Activated CD8-positive, alpha-beta memory T cell treated with anti-CD3 and anti-CD28 coated beads, Interleukin-2, amount 50 U/mL, for 1 hour (primary cell): ENCODE measurements at regions not wholly inside any gene's neighbourhood (a gene's known extent, or its start where the extent isn't known, plus 50 kb on each side); places are given as distances from the start of the nearest gene placed in this dataset.
"Not testable (repeated sequence)": the region's sequence is repeated elsewhere in the genome, so short reads cannot be mapped to it uniquely, and the experiment has no call there.

Experiments used
- DNase-seq: peaks from one replicate; pipeline ENCODE4 v3.0.0-alpha.2; 2020; ENCODE audit errors: extremely low read depth

DNA sequence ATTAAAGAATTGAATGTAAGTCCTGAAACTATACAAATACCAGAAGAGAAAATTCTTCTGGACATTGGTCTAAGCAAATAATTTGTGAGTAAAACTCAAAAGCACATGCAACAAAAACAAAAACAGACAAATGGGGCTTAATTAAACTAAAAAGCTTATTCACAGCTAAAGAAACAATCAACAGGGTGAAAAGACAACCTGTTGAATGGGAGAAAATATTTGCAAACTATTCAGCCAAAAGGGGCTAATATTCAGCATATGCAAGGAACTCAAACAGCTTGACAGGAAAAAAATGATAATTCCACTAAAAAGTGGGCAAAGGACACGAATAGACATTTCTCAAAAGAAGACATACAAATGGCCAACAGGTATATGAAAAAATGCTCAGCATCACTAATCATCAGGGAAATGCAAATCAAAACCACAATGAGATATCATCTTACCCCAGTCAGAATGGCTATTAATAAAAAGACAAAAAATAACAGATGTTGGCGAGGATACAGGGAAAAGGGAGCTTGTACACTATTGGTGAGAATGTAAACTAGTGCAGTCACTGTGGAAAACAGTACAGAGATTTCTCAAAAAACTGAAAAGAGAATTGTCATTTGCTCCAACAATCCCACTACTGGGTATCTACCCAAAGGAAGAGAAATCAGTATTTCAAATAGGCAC is 177.5 kb upstream of the RTL1 start:
- no peak for DNase-seq

DNA sequence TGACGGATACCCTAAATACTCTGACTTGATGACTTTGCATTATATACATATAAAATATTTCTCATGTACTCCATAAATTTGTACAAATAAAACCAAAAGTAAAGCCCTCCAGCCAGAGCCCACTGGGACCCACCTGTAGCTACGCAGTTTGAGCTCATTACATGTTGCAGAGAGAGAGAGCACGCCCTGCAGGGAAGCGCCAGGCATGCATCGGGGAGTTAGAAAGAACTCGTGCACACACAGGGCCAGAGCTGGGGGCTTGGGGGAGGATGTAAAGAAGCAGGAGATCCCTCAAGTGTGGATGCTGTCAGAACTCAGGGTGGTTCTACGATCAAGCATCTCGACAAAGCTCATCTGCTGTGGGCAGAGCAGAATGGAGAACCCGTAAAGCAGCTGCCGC is 178.5 kb upstream of the RTL1 start:
- DNase-seq = no peak

DNA sequence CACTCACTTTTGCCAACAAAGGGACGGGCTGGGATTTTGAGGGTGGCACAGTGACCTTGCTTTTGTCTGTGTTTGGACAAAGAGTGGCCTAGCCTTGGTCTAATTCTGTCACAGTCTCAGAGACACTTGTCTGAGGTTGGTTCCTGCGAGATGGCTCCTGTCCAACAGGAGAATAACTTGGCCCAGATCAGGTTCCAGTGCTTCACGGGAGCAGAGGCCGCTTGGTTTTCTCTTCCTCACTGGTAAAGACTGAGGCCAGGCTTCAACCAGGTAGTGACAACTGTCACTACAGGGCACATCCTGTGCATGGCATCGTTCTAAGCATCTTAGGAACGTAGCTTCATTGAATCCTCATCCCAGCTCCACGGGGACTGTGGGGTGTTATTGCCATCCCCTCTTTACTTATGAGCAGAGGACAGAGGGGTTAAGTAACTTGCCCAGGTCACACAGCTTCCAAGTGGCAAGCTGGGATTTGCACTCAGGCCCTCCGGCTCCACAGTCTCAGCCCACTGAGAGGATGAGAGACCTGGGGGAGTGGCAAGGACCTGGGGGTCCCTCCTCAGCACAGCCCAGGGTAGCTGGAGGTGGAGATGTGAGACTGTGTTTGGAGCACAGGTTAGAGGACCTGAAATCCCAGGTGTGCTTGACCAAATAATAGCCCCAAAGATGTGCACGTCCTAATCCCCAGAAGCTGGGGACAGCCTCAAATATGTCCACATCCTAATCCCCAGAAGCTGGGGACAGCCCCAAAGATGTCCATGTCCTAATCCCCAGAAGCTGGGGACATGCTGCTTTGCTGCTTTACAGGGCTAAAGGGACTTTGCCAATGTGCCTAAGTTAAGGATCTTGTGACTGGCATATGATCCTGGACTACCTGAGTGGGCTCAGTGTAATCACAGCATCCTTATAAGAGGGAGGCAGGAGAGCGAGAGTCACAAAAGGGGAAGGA is 179.2 kb upstream of the RTL1 start:
- no peak for DNase-seq

DNA sequence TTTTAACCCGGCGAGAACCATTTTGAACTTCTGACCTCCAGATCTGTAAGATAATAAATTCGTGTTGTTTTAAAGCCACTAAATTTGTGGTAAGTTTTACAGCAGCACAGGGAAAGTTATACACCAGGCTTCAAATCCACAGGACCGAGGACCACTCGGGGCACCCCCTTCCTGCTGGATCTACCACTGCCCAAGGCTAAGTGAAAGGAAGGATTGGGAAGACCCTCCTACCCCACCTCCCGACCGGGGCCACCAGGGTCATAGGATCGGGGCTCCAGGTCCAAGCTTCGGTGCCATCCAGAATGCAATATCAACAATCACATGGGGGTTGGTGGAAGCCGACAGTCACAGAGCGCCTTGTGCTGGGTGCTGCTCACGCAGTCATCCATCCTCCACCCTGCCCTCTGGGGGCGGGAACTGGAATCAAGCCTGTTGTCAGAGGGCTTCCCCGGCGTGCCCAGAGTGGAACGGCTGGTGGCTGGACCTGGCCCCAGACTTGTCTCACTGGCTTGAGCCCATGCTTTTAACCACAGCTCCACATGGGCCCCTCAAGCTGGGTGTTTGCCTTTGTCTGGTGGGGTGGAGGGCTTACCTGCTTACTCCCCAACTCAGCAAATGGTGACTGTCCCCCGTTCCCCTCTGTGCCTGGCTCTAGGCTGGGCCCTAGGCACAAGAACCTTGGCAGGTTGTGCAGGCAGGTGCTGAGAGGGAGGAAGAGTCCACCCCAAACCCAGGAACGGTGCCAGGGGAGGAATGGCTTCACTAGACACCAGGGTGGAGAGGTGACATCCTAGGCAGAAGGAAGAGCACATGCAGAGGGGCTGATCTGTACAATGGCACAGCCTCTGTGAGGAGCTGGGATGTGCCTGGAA is 180.3 kb upstream of the RTL1 start:
- no peak for DNase-seq

DNA sequence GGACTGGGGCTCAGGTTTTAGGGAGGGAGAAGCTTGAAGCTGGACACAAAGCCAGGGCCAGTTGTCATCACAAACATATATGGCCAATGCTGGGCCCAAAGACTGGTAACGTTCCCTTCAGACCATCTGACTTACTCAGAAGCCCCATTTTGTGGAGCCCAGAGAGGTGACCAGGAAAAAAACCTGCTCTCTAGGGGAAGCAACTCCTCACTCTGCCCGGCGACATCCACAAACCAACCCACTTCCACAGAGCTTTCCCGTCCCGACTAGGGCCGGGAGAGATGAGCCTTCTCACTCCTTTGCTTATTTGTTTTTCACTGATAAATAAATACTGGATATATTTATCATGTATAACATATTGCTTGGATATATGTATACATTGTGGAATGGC is 180.9 kb upstream of the RTL1 start:
- no peak for DNase-seq

DNA sequence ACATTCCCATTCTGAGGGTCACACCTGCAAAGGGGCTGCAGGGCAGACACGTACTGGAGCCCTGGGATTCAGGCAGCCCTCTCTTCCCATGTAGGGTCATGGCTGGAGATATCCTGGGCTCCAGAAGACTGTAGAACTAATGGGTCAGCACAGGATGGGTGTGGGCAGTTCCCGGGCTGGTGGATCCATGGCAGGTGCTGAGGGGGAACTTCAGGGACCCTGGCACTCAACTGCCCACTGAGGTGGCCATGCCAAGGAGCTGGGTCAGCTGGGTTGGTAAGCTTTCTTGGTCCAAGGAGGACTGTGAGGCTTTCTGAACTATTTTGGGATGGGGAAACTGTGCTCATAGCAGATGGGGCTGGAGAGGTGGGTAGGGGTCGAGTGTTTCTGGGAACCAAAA is 183.4 kb upstream of the RTL1 start:
- no peak for DNase-seq

DNA sequence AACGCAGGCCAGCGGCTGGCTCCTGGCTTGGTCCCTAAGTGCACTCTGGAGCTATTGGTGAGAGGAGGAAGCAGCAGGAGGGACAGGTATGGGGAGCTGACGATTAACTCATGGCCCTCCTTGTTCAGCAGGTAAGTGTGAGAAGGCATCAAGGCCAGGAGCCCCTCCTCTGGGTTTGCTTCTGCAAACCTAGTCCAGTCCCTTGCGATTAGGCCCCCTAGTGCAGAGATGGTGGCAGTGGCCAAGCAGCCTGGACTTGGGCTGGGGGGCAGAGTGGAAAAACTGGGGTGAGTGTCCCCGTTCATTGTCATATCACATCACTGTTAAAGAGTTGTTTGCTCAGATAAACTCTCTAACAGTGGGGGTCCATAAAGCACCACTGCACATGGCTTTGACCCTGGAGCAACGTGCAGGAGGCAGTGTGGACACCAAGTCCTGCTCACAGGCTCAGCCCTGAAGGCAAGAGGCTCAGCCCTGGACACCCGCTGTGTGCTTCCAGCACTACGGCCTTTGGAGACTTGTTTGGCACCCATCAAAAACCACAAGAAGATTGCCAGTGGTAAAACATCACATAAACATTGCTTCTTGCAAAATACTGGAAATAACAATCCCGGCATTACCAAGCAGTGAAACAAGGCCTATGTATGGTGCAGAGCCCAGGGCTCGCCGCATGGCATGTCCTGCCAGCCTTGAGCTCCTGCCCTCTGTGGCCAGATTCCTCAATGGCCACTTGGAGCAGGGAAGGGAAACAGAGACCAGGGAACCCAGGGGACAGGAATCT is 184.3 kb upstream of the RTL1 start:
- no peak for DNase-seq

DNA sequence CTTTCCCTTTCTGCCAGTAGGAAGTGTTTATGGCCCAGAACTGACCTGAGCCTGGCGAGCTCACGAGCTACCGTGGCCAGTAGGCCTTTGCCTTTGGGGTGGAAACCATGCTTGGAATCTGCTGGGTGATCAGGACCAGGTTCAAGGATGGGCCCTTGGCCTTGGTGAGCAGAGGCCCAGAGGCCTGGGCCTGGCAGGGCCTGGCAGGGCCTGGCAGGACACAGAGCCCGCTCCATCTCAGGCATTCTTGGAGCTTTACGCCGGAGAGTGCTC is 184.8 kb upstream of the RTL1 start:
- no peak for DNase-seq

DNA sequence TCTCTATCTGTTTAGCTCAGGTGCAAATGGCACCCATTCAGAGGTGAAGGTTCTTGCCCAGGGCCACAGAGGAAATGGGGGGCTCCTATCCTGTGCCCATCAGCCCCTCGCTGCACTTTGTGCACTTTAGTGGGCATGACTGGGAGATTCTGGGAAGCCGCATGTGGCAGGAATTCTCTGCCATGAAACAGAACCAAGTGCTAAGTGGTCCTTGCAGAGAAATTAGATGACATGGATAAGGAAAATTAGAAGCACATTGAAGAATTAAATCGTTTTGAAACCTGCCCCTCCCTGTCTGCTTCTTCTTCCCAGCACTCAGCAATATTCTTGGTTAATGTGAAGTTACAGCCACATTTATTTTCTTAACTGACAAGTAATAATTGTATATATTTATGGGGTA is 185.2 kb upstream of the RTL1 start:
- DNase-seq = no peak

DNA sequence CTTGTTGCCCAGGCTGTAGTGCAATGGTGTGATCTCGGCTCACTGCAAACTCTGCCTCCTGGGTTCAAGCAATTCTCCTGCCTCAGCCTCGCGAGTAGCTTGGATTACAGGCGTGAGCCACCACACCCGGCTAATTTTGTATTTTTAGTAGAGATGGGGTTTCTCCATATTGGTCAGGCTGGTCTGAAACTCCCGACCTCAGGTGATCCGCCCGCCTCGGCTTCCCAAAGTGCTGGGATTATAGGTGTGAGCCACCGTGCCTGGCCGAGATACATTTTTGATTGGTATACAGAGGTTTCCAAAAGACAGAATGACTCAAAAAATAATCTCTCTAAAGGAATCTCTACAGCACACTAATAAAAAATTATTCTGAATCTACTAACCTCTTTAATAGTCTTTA is 187.0 kb upstream of the RTL1 start:
- DNase-seq = not testable (repeated sequence)

DNA sequence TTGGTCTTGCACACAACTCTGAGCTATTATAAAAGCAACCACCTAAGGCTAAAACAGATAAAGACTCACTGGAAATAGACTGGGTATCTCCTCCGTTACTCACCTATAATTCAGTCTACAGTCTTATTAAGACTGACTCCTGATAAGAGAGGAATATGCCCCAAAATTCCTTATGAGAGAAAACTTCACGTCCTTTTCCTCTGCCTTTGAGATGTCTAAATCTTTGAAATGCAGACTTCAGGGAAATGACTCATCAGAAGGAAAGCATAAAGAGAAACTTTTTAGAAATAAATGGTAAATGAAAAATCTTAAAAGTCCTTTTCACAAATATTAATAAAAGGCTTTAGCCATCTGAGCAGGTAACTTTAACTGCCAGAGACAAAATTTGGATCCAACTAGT is 187.5 kb upstream of the RTL1 start:
- no peak for DNase-seq

DNA sequence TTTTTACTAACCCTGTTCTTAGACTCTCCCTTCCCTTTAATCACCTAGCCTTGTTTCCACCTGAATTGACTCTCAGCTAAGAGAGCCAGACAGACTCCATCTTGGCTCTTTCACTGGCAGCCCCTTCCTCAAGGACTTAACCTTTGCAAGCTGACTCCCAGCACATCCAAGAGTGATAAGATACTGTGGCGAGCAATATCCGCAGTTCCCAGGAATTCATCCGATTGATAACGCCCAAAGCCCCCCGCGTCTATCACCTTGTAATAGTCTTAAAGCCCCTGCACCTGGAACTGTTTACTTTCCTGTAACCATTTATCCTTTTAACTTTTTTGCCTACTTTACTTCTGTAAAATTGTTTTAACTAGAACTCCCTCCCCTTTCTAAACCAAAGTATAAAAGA is 191.4 kb upstream of the RTL1 start:
- DNase-seq = not testable (repeated sequence)

DNA sequence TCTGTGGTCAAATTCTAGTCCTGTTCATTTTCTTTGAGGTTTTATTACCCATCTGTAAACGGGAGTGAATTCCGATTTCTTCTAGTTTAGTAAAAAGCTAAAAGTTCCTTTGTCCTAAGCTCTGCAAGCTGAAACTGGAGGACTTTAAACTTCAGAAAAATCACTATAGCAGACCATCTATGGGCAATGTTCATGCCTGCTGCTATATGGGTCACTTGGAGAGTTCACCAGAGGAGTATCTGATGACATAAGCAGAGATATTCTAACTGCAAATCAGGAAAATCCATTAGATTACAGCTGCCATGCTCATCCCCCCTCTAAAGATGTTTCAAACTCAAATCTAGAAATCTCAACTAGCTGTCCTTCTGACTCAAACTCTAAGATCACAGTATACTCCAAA is 193.0 kb upstream of the RTL1 start:
- no peak for DNase-seq

DNA sequence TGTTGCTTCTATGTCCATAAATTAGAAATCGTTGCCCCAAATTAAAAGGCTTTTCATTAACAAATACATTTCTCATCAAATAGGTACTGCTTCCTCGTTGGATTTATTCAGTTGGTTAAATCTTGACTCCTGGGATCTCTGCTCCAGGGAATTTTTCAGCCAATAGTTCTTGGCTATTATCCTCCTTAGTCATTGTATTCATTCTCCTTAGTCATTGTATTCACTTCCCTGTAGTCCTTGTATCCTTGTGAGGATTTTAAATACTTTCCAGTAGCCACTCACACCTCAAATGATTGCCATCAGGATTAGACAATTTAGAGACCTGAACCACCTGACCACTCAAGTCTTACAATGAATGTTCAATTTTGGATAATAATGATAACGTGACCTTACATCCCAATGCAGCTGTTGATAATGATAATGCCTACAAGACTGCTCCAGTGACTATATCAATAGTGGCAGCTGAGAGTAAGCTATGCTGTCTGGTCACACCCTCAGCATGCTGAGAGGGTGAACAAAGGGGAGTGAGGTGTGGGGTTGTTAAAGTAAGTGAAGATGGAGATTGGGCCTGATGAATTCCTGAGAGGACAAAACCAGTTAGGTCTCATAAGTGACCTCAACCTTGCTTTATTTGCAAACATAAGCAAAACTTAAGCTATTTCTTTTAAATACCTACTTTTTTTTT is 193.7 kb upstream of the RTL1 start:
- DNase-seq = no peak

DNA sequence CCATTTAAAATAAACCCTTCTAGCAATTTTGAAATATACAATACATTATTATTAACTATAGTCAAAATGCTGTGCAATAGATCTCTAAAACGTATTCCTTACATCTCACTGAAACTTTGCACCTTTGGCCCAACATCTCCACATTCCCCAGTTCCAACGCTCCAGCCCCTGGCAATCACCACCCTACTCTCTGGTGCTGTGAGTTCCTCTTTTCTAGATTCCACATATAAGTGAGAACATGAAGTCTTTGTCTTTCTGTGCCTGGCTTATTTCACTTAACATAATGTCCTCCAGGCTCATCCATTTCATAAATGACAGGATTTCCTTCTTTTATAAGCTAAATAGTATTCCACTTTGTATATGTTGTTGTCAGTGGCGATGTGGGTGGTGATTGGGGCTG is 194.7 kb upstream of the RTL1 start:
- DNase-seq = no peak

DNA sequence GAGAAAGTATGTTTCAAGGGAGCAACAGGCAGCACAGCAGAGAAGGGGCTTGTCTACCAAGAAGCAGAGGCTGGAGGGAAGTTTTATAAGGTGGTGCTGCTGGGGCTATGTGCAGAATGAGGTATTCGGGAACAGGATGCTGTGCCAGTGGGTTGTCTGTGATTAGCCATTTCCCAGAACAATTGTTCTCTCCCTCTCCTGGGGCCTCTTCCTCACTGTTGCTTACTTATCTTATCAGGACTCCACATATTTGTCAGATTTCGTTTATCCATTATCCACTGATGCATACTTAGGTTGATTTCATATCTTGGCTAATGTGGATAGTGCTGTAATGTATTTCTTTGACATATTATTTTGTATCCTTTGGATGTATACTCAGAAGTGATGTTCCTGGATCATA is 195.1 kb upstream of the RTL1 start:
- no peak for DNase-seq

DNA sequence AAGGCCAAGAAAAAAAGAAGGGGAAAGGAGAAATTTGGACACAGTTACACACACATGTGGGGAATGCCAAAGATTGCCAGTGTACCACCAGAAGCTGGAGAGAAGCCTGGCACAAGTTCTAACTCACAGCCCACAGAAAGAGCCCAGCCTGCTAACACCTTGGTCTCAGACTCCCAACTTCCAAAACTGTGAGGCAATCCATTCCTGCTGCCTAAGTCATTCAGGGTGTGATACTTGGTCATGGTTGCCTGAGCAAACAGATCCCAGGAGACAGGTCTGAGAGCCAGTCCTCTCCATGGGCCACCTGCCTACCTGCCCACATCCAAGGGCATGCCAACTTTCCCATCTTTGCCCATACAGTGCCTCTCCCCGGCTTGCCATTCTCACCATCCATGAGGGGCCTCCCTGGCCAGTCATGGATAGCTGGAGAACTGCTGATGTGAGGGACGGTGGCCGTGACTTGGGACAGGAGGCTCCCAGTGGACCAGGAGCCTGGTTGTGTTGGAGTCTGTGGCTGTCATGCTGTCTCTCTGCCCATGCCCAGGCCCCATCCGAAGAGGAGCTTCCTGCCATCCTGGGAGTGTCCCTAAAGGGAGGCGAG is 198.0 kb upstream of the RTL1 start:
- DNase-seq = no peak

DNA sequence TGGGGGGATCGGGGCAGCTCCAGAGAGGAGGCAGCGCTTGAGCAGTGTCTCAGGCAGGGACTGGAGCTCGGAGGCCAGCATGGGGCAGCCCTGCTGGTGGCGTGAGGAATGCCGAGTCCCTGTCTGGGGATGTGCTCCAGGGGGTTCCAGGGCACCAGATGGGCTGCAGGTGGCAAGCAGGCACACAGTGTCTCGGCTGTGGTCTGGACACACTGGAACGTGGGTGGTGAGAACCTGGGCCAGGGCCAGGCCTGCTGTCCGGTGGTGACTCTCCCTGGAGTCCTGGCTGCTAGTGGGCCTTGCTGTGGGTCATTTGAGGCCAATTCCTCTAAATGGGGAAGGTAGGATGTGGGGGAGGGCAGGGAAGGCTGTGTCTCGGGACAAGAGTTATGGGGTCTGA is 199.4 kb upstream of the RTL1 start:
- DNase-seq = no peak

DNA sequence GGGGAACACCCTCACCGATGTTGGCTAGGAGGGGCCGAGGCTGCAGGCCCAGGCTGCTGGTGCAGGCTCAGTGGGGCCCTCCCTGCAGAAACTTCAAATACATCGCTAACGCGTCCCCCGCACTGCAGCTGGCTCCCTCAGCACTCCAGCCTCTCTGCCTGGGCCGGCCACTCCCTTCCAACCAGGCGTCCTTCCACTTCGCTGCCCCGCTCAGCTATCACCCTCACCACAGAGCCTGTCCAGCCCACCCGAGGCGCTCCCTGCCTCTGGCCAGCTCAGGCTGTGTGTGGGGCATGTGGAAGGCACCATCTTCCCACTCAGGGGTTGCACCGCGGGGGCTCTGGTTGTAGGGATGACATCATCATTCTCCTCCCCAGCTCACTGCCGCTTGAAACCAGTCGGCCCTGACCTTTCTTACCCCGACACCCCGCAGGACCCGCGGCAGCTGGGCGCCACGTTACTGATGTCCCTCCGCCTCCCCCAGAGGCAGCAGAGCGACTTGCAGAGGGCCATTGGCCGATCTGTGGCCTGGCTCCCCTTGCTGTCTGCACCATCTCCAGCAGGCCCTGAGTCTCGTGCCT is 199.9 kb upstream of the RTL1 start:
- DNase-seq = no peak

DNA sequence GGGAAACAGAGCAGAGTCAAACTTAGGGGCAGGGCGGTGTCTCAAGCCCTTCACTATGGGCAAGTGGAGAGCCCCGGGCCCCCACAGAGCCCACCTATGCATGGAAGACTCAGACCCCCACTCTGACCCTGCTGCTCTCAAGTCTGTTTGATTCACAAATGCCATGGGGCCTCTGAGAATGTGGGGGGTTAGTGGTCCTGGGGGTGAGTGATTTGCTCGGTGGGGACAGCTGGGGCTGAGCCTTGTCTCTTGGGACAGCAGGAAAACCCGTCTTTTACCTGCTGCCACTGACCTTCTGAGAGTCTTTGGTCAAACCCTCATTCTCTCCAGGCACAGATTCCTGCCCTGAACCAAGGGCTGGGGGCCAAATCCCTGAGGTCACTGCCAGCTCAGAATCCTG is 201.0 kb upstream of the RTL1 start:
- no peak for DNase-seq

DNA sequence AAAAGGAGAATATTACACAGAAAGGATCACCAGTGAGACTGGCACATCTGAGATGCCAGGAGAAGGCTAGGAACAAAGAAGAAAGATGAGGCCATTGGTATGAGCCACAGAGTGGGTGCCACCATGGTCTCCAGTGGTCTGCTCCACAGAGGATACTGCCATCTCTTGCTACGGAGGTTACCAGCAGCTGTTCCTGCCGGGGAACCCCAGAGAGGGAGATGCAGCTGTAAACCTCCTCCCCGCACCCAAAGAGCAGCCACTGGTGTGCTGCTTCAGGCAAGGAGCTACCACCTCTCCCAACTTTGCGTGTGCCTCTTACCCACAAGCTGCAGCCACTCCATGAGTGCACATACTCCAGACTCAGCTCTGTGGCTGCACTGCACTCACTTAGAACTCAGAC is 201.5 kb upstream of the RTL1 start:
- no peak for DNase-seq
